ENCODE measurements at regions not wholly inside any gene's neighbourhood (a gene's known extent, or its start where the extent isn't known, plus 50 kb on each side); places are given as distances from the start of the nearest gene placed in this dataset.

- no peak for TF ChIP-seq ZFP30 (CRISPR knock-in tag; IDR thresholded peaks at IDR 0.05)
- TF ChIP-seq ZFP3 (CRISPR knock-in tag; IDR thresholded peaks at IDR 0.05), result no peak
- no peak for TF ChIP-seq ZNF8 (CRISPR knock-in tag; IDR thresholded peaks at IDR 0.05)
- TF ChIP-seq ZNF565 (CRISPR knock-in tag; conservative IDR thresholded peaks at IDR 0.05; ENCODE audit: low read depth), result no peak
- no peak for TF ChIP-seq PATZ1 (CRISPR knock-in tag; IDR thresholded peaks at IDR 0.05; ENCODE audit: borderline replicate concordance)
- TF ChIP-seq POU6F1 (CRISPR knock-in tag; IDR thresholded peaks at IDR 0.05; ENCODE audit: borderline replicate concordance, low read depth), result no peak
- no peak for TF ChIP-seq TSHZ2 (CRISPR knock-in tag; IDR thresholded peaks at IDR 0.05)
- no peak for TF ChIP-seq TOX (CRISPR knock-in tag; IDR thresholded peaks at IDR 0.05; ENCODE audit: borderline replicate concordance)
- TF ChIP-seq CREB5 (CRISPR knock-in tag; IDR thresholded peaks at IDR 0.05; ENCODE audit: low read depth), result no peak
- no peak for TF ChIP-seq CSDC2 (CRISPR knock-in tag; IDR thresholded peaks at IDR 0.05)
- TF ChIP-seq PPARA (CRISPR knock-in tag; IDR thresholded peaks at IDR 0.05; ENCODE audit: borderline replicate concordance), result no peak
- TF ChIP-seq CSRNP3 (CRISPR knock-in tag; IDR thresholded peaks at IDR 0.05), result no peak
- TF ChIP-seq SNAI2 (CRISPR knock-in tag; IDR thresholded peaks at IDR 0.05), result no peak
- TF ChIP-seq ESRRG (CRISPR knock-in tag; IDR thresholded peaks at IDR 0.05), result no peak
- no peak for TF ChIP-seq TCF4 (CRISPR knock-in tag; IDR thresholded peaks at IDR 0.05; ENCODE audit: borderline replicate concordance)
- no peak for TF ChIP-seq ZNF70 (CRISPR knock-in tag; IDR thresholded peaks at IDR 0.05)
- no peak for ATAC-seq
Measured at GRCh38 chr10:117492504-117492903, 50.0 kb upstream of the EMX2 start.

- TF ChIP-seq ZNF8 (CRISPR knock-in tag; IDR thresholded peaks at IDR 0.05), result no peak
- no peak for TF ChIP-seq CREB5 (CRISPR knock-in tag; IDR thresholded peaks at IDR 0.05; ENCODE audit: low read depth)
- TF ChIP-seq ZNF565 (CRISPR knock-in tag; conservative IDR thresholded peaks at IDR 0.05; ENCODE audit: low read depth), result no peak
- TF ChIP-seq ESRRG (CRISPR knock-in tag; IDR thresholded peaks at IDR 0.05), result no peak
- no peak for TF ChIP-seq PATZ1 (CRISPR knock-in tag; IDR thresholded peaks at IDR 0.05; ENCODE audit: borderline replicate concordance)
- TF ChIP-seq GLIS3 (CRISPR knock-in tag; IDR thresholded peaks at IDR 0.05), result no peak
- no peak for TF ChIP-seq BACH2 (CRISPR knock-in tag; IDR thresholded peaks at IDR 0.05; ENCODE audit: borderline replicate concordance)
- no peak for ATAC-seq
Measured at GRCh38 chr10:117488004-117488403, 54.5 kb upstream of the EMX2 start.
